ENCODE measurements at regions not wholly inside any gene's neighbourhood (a gene's known extent, or its start where the extent isn't known, plus 50 kb on each side); places are given as distances from the start of the nearest gene placed in this dataset.
"Not testable (repeated sequence)": the region's sequence is repeated elsewhere in the genome, so short reads cannot be mapped to it uniquely, and the experiment has no call there.

- not testable (repeated sequence) for DNase-seq (ENCODE audit: low read depth in 2 of 2, low spot score in 1 of 2)
These were observed 4037.7 kb upstream of the TPTE start for GRCh38 chr21:6483645-6484044.

- DNase-seq (ENCODE audit: low read depth in 2 of 2, low spot score in 1 of 2): not testable (repeated sequence)
These were observed 4034.6 kb upstream of the TPTE start for GRCh38 chr21:6486821-6487220.

- not testable (repeated sequence) for DNase-seq (ENCODE audit: low read depth in 2 of 2, low spot score in 1 of 2)
These were observed 4028.7 kb upstream of the TPTE start for GRCh38 chr21:6492691-6493090.

- DNase-seq (ENCODE audit: low read depth in 2 of 2, low spot score in 1 of 2): not testable (repeated sequence)
These were observed 4027.4 kb upstream of the TPTE start for GRCh38 chr21:6493957-6494356.

GRCh38 chr21:6496356-6496755, 4025.0 kb upstream of the TPTE start:
- not testable (repeated sequence) for DNase-seq (ENCODE audit: low read depth in 2 of 2, low spot score in 1 of 2)

GRCh38 chr21:6498716-6499115, 4022.7 kb upstream of the TPTE start:
- DNase-seq (ENCODE audit: low read depth in 2 of 2, low spot score in 1 of 2): not testable (repeated sequence)

- peak in 1 of 2 donors; percentile 61 for DNase-seq (ENCODE audit: low read depth in 2 of 2, low spot score in 1 of 2)
These were observed 4022.1 kb upstream of the TPTE start for GRCh38 chr21:6499128-6499826.

GRCh38 chr21:6499866-6500265, 4021.5 kb upstream of the TPTE start:
- not testable (repeated sequence) for DNase-seq (ENCODE audit: low read depth in 2 of 2, low spot score in 1 of 2)

- not testable (repeated sequence) for DNase-seq (ENCODE audit: low read depth in 2 of 2, low spot score in 1 of 2)
These were observed 4020.7 kb upstream of the TPTE start for GRCh38 chr21:6500681-6501080.

- DNase-seq (ENCODE audit: low read depth in 2 of 2, low spot score in 1 of 2): not testable (repeated sequence)
These were observed 4015.1 kb upstream of the TPTE start for GRCh38 chr21:6506167-6506894.

- not testable (repeated sequence) for DNase-seq (ENCODE audit: low read depth in 2 of 2, low spot score in 1 of 2)
These were observed 4013.8 kb upstream of the TPTE start for GRCh38 chr21:6507632-6508031.

GRCh38 chr21:6521777-6522176, 3999.6 kb upstream of the TPTE start:
- not testable (repeated sequence) for DNase-seq (ENCODE audit: low read depth in 2 of 2, low spot score in 1 of 2)

- not testable (repeated sequence) for DNase-seq (ENCODE audit: low read depth in 2 of 2, low spot score in 1 of 2)
These were observed 3995.2 kb upstream of the TPTE start for GRCh38 chr21:6526213-6526612.

GRCh38 chr21:6530655-6531054, 3990.7 kb upstream of the TPTE start:
- DNase-seq (ENCODE audit: low read depth in 2 of 2, low spot score in 1 of 2): not testable (repeated sequence)

GRCh38 chr21:6533261-6533660, 3988.1 kb upstream of the TPTE start:
- not testable (repeated sequence) for DNase-seq (ENCODE audit: low read depth in 2 of 2, low spot score in 1 of 2)

- not testable (repeated sequence) for DNase-seq (ENCODE audit: low read depth in 2 of 2, low spot score in 1 of 2)
These were observed 3983.1 kb upstream of the TPTE start for GRCh38 chr21:6538320-6538719.

GRCh38 chr21:6539688-6540087, 3981.7 kb upstream of the TPTE start:
- not testable (repeated sequence) for DNase-seq (ENCODE audit: low read depth in 2 of 2, low spot score in 1 of 2)

GRCh38 chr21:6541036-6541435, 3980.3 kb upstream of the TPTE start:
- DNase-seq (ENCODE audit: low read depth in 2 of 2, low spot score in 1 of 2): not testable (repeated sequence)

GRCh38 chr21:6545288-6545687, 3976.1 kb upstream of the TPTE start:
- DNase-seq (ENCODE audit: low read depth in 2 of 2, low spot score in 1 of 2): not testable (repeated sequence)

- DNase-seq (ENCODE audit: low read depth in 2 of 2, low spot score in 1 of 2): not testable (repeated sequence)
These were observed 3970.3 kb upstream of the TPTE start for GRCh38 chr21:6551045-6551444.

GRCh38 chr21:6553505-6554376, 3967.6 kb upstream of the TPTE start:
- DNase-seq (ENCODE audit: low read depth in 2 of 2, low spot score in 1 of 2): not testable (repeated sequence)
